Prostate gland (tissue), 2 donors: ENCODE measurements at regions not wholly inside any gene's neighbourhood (a gene's known extent, or its start where the extent isn't known, plus 50 kb on each side); places are given as distances from the start of the nearest gene placed in this dataset.

Experiments used
- CTCF ChIP-seq, 4 experiments: fragments of 200-600 bp in 2 of 4; fragments of 450-650 bp in 2 of 4; sonication (generic) in 2 of 4; IDR thresholded peaks; 1 replicate in 3 of 4; 2 replicates in 1 of 4; pipeline ENCODE4 v1.5.1; 2016 to 2019; ENCODE audit warnings: antibody characterized with exemption in 4 of 4, mild to moderate bottlenecking in 2 of 4, moderate library complexity in 2 of 4
- POLR2A ChIP-seq: fragments of 450-650 bp; IDR thresholded peaks from one replicate; pipeline ENCODE4 v1.6.1; 2016; ENCODE audit warnings: antibody characterized with exemption, mild to moderate bottlenecking
- POLR2AphosphoS5 ChIP-seq: sonication (generic); formaldehyde crosslinking; IDR thresholded peaks from one replicate; pipeline ENCODE4 v1.6.1; 2017; ENCODE audit warnings: antibody characterized with exemption

- TF ChIP-seq CTCF (IDR thresholded peaks at IDR 0.05), result no peak
- no peak for TF ChIP-seq POLR2AphosphoS5
- no peak for TF ChIP-seq POLR2A
Measured at GRCh38 chr4:188819233-188819632, 680.0 kb downstream of the TRIML1 start.
